ENCODE measurements at regions not wholly inside any gene's neighbourhood (a gene's known extent, or its start where the extent isn't known, plus 50 kb on each side); places are given as distances from the start of the nearest gene placed in this dataset.

DNA sequence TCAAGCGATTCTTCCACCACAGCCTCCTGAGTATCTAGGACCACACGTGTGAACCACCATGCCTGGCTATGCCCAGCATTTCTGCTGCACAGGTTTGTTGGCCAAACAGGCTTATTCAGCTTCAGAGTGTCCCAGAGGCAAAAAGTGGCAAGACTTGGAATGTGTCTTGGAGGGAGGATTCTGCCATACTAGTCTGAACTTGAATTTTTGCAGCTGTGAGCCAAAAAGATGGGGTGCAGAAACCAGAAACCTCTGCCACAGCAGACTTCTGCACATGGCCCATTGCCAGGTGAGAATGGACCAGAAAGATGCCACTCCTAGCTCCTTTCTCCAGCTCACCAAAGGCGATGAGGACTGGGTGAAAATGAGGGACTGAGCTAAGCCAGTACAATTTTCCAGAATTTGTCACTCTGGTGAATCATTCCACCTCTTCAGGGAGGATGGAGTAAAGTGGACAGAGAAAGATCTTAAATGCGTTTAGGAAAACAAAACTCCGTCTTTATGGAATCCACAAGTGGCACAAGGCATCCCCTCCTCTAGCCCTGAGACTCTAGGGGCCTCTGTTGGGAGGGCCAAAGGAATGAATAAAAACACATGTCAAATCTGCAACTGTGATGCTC lies 369.1 kb upstream of the CLNK start:
- TF ChIP-seq, protein P1, sequence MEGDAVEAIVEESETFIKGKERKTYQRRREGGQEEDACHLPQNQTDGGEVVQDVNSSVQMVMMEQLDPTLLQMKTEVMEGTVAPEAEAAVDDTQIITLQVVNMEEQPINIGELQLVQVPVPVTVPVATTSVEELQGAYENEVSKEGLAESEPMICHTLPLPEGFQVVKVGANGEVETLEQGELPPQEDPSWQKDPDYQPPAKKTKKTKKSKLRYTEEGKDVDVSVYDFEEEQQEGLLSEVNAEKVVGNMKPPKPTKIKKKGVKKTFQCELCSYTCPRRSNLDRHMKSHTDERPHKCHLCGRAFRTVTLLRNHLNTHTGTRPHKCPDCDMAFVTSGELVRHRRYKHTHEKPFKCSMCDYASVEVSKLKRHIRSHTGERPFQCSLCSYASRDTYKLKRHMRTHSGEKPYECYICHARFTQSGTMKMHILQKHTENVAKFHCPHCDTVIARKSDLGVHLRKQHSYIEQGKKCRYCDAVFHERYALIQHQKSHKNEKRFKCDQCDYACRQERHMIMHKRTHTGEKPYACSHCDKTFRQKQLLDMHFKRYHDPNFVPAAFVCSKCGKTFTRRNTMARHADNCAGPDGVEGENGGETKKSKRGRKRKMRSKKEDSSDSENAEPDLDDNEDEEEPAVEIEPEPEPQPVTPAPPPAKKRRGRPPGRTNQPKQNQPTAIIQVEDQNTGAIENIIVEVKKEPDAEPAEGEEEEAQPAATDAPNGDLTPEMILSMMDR (IDR thresholded peaks at IDR 0.05; ENCODE audit: control extremely low read depth, extremely low read depth, low read depth, missing control alignments): no peak

DNA sequence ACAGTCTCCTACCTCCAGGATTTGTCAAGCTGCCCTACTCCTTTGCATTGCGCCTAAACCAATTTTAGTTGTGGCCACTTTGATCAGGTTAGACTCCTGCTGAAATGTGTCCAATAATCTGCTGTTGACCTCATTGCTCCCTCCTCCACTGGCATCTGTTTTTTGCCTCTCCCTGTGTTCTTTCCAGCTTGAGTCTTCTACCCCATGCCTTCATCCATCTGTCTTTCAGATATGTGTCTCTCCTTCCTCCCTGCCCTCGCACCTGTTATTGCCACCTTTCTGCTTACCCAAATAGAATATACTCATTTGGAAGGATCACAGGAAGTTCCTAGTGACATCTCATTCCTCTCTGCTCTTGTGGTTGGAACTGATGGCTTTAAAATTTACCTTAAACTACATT lies 366.6 kb upstream of the CLNK start:
- ChIA-PET CTCF (interaction anchor here (0.9 to 1.5 kb wide), 2 partner anchors 13 to 43 kb away, joined by 3 to 4 read pairs; no protein-coding TSS in a partner anchor), POLR2A (no interaction called here)
- no peak for DNase-seq (ENCODE audit: extremely low spot score)
- TF ChIP-seq, protein P1 (IDR thresholded peaks at IDR 0.05; ENCODE audit: control extremely low read depth, extremely low read depth, low read depth, missing control alignments): no peak

More for the DNA sequence above, 369.1 kb upstream of the CLNK start:
- no peak for DNase-seq (ENCODE audit: extremely low spot score)
- ChIA-PET CTCF (interaction anchor here (0.9 kb wide), 1 partner anchor 14 kb away, joined by 3 read pairs; no protein-coding TSS in a partner anchor), POLR2A (no interaction called here)

DNA sequence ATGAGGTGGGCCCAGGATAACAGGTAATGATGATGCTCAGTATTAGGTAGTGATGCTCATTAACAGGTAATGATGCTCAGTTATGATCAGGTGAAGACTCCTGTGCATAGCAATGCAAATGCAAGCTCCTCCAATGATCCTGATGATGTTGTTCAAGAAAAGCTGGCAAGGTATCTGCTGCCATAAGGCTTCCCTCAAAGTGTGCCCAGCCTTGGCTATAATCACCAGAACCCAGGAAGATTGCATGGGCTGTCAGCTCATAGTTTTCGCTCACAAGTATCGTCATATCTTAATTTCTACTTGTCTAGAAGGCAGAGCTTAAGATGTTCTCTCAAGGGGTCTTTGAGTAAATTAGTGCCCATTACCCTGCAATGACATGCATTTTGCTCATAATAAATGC lies 366.2 kb upstream of the CLNK start:
- DNase-seq (ENCODE audit: extremely low spot score): no peak
- POLR2A ChIA-PET: no interaction called here
- CTCF ChIA-PET: interaction anchor here (1.5 kb wide), 2 partner anchors 13 to 21 kb away, joined by 3 read pairs; no protein-coding TSS in a partner anchor

DNA sequence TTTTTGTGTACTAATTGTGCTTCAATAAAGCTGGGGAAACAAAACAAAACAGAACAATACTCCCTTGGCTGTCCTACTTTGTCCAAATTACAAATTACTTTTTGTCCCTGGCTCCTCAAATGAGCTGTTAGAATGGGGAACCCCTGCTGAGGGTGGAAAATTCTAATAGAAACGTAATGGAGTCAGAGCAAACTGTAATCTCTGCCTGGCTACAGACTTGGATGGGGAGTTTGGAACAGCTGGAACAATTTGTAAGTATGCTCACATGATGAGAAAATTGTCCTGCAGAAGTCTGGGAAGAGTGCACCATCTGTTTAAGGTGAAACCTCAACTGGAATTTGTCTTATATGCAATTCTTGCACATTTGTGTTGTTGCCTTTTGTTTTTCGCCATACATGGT lies 364.4 kb upstream of the CLNK start:
- no peak for DNase-seq (ENCODE audit: extremely low spot score)
- TF ChIP-seq, protein P1 (IDR thresholded peaks at IDR 0.05; ENCODE audit: control extremely low read depth, extremely low read depth, low read depth, missing control alignments): no peak
- CTCF ChIA-PET: no interaction called here
- POLR2A ChIA-PET: no interaction called here

More for the DNA sequence above, 366.2 kb upstream of the CLNK start:
- TF ChIP-seq, protein P1 (IDR thresholded peaks at IDR 0.05; ENCODE audit: control extremely low read depth, extremely low read depth, low read depth, missing control alignments): no peak

DNA sequence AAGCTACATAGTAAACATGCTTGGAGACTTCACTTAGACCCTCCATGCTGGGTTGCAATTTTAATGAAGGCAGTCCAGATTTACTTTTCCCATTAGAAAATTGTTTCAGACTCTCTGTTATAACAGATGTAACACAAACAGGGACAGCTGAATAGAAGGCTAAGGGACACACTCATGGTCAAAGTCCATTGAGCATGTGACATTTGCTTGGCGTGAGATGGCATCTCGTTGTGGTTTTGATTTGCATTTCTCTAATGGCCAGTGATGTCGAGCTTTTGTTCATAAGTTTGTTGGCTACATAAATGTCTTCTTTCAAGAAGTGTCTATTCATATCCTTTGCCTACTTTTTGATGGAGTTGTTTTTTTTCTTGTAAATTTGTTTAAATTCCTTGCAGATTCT lies 358.2 kb upstream of the CLNK start:
- TF ChIP-seq, protein P1 (IDR thresholded peaks at IDR 0.05; ENCODE audit: control extremely low read depth, extremely low read depth, low read depth, missing control alignments): no peak
- CTCF ChIA-PET: interaction anchor here (1.9 kb wide), 1 partner anchor 26 kb away, joined by 5 read pairs; no protein-coding TSS in a partner anchor
- DNase-seq (ENCODE audit: extremely low spot score): no peak
- POLR2A ChIA-PET: no interaction called here

DNA sequence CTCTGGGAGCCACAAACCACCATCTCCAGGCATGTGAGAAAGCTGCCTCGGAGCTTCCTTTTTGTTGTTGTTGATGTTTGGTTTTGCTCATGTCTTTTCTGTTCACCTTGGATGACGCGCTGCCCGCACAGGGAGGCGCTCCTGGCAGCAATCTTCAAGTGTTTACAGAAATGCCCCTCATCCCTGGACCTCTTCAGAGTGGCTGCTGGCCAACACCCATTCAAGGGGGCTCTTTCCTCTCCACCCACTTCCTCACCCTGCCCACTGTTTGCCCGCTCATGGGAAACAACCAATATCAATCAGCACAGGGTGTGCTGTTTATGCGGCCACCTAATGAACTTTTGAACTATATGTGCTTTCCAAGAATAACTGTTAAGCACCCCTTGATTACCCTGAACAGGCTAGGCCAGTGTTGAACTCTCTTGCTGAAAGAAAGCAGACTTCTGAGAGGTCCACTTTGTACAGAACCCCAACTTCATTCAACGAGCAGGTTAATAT lies 355.1 kb upstream of the CLNK start:
- CTCF ChIA-PET: interaction anchor here (0.9 to 1.0 kb wide), 3 partner anchors 19 to 458 kb away, joined by 3 read pairs; no protein-coding TSS in a partner anchor
- DNase-seq (ENCODE audit: extremely low spot score): no peak
- TF ChIP-seq, protein P1 (IDR thresholded peaks at IDR 0.05; ENCODE audit: control extremely low read depth, extremely low read depth, low read depth, missing control alignments): no peak
- POLR2A ChIA-PET: no interaction called here
